Endothelial cell of umbilical vein (primary cell): ENCODE measurements at regions not wholly inside any gene's neighbourhood (a gene's known extent, or its start where the extent isn't known, plus 50 kb on each side); places are given as distances from the start of the nearest gene placed in this dataset.

Experiments used
- BruUV-seq: library from RNA; stranded (reverse); fragments of 400-500 nt; replicated peaks from 2 replicates; lab custom pipeline; 2021; lab: Mats Ljungman, UMichigan
- CTCF ChIA-PET: fragments of 300-600, 350-600 bp; sonication (Branson Sonifier 250); formaldehyde crosslinking; loops from one replicate; lab custom pipeline; 2021; ENCODE audit warnings: antibody characterized with exemption, inconsistent platforms; lab: Charles Lee
- POLR2A ChIA-PET: fragments of 300-600, 350-600 bp; sonication (Branson Sonifier 250); formaldehyde crosslinking; loops from one replicate; lab custom pipeline; 2021; ENCODE audit warnings: antibody characterized with exemption, inconsistent platforms; lab: Charles Lee
- DNase-seq: peaks from one replicate; pipeline ENCODE4 v3.0.0-alpha.2; 2011; ENCODE audit warnings: low read depth, low spot score
- FAIRE-seq: peaks from 2 replicates; lab custom pipeline; 2011; peaks lifted over from hg19 to GRCh38; lab: Jason Lieb, UNC
- H2AFZ ChIP-seq: 2 replicates; pipeline ENCODE4 v1.6.0; 2012; ENCODE audit warnings: low read depth, low read length, control low read depth, inconsistent platforms
- H3K27ac ChIP-seq: 2 replicates; pipeline ENCODE4 v1.5.1; 2011; ENCODE audit warnings: low read depth, mild to moderate bottlenecking, control low read depth, low read length, moderate library complexity; ENCODE audit not compliant: insufficient read depth
- H3K27me3 ChIP-seq, 2 experiments: 2 replicates each; pipeline versions ENCODE4 v1.6.0 to v1.6.1; 2011; ENCODE audit warnings: low read length in 2 of 2, mixed read lengths in 1 of 2; ENCODE audit not compliant: control insufficient read depth in 2 of 2, insufficient read depth in 2 of 2
- H3K36me3 ChIP-seq, 2 experiments: 2 replicates in 1 of 2; 3 replicates in 1 of 2; pipeline ENCODE4 v1.5.1; 2011; ENCODE audit warnings: low read length in 2 of 2, mild to moderate bottlenecking in 1 of 2, moderate library complexity in 1 of 2; ENCODE audit not compliant: control insufficient read depth in 2 of 2, insufficient read depth in 2 of 2; ENCODE audit errors: extremely low read depth in 1 of 2
- H3K4me1 ChIP-seq: 3 replicates; pipeline ENCODE4 v1.5.1; 2011; ENCODE audit warnings: mild to moderate bottlenecking, low read length; ENCODE audit not compliant: control insufficient read depth, insufficient read depth; ENCODE audit errors: extremely low read depth
- H3K4me2 ChIP-seq: 2 replicates; pipeline ENCODE4 v1.6.1; 2011; ENCODE audit warnings: low read length, control low read depth, mixed read lengths; ENCODE audit not compliant: insufficient read depth
- H3K4me3 ChIP-seq, 3 experiments: fragments of 200-600 bp in 1 of 3; sonication (generic), shearing (Covaris generic) in 1 of 3; replicated peaks in 1 of 3; 2 replicates each; pipeline ENCODE4 v1.5.1; 2011 to 2016; ENCODE audit warnings: control low read depth in 3 of 3, low read length in 3 of 3, mild to moderate bottlenecking in 2 of 3, inconsistent platforms in 1 of 3, low read depth in 1 of 3, moderate library complexity in 1 of 3; ENCODE audit not compliant: insufficient read depth in 1 of 3
- H3K79me2 ChIP-seq: 2 replicates; pipeline ENCODE4 v1.6.0; 2012; ENCODE audit warnings: low read length, inconsistent platforms; ENCODE audit not compliant: control insufficient read depth, insufficient read depth
- H3K9ac ChIP-seq: replicated peaks from 2 replicates; pipeline ENCODE3; 2011; ENCODE audit warnings: low read length, control low read depth; ENCODE audit not compliant: insufficient read depth; ENCODE audit errors: extremely low read depth
- H3K9me1 ChIP-seq: replicated peaks from 3 replicates; pipeline ENCODE4 v1.6.0; 2011; ENCODE audit warnings: mild to moderate bottlenecking, low read length; ENCODE audit not compliant: control insufficient read depth, insufficient read depth; ENCODE audit errors: extremely low read depth
- H3K9me3 ChIP-seq: replicated peaks from 2 replicates; pipeline ENCODE4 v1.5.1; 2012; ENCODE audit warnings: low read length, inconsistent platforms; ENCODE audit not compliant: control insufficient read depth, insufficient read depth
- H4K20me1 ChIP-seq: replicated peaks from 2 replicates; pipeline ENCODE3; 2011; ENCODE audit warnings: mild to moderate bottlenecking, low read length; ENCODE audit not compliant: control insufficient read depth, insufficient read depth; ENCODE audit errors: extremely low read depth
- CTCF ChIP-seq, 2 donors: IDR thresholded peaks; 1 replicate in 1 of 2; 2 replicates in 1 of 2; pipeline ENCODE4 v1.5.1; 2011; ENCODE audit warnings: low read length in 2 of 2, mild to moderate bottlenecking in 2 of 2, moderate library complexity in 2 of 2, control low read depth in 1 of 2, inconsistent platforms in 1 of 2, low read depth in 1 of 2; ENCODE audit not compliant: insufficient read depth in 1 of 2; ENCODE audit errors: extremely low read depth in 1 of 2
- EZH2 ChIP-seq: IDR thresholded peaks from 2 replicates; pipeline ENCODE4 v1.6.1; 2012; ENCODE audit warnings: borderline replicate concordance, low read depth, mild to moderate bottlenecking, moderate library complexity, low read length, inconsistent platforms; ENCODE audit not compliant: severe bottlenecking
- FOS ChIP-seq: IDR thresholded peaks from 2 replicates; pipeline ENCODE4 v1.6.1; 2011; ENCODE audit warnings: mild to moderate bottlenecking, low read length, moderate library complexity, borderline replicate concordance; ENCODE audit not compliant: insufficient read depth
- GATA2 ChIP-seq: IDR thresholded peaks from 2 replicates; pipeline ENCODE4 v1.7.0; 2011; ENCODE audit warnings: low read depth, mild to moderate bottlenecking, moderate library complexity, mixed read lengths, low read length; ENCODE audit not compliant: insufficient read length, insufficient read depth
- JUN ChIP-seq: IDR thresholded peaks from 2 replicates; pipeline ENCODE4 v1.6.1; 2011; ENCODE audit warnings: borderline replicate concordance, low read depth; ENCODE audit not compliant: insufficient read length, insufficient read depth
- MAX ChIP-seq: IDR thresholded peaks from 2 replicates; pipeline ENCODE4 v1.6.1; 2011; ENCODE audit not compliant: insufficient read depth, insufficient read length
- MYC ChIP-seq: IDR thresholded peaks from one replicate; pipeline ENCODE4 v1.6.1; 2011; ENCODE audit warnings: mild to moderate bottlenecking, low read depth, low read length
- POLR2A ChIP-seq: IDR thresholded peaks from 2 replicates; pipeline ENCODE4 v1.6.1; 2012; ENCODE audit warnings: low read depth, mild to moderate bottlenecking, control low read depth, low read length
- POLR2AphosphoS5 ChIP-seq: IDR thresholded peaks from 2 replicates; pipeline ENCODE4 v1.6.1; 2012; ENCODE audit warnings: low read depth, mild to moderate bottlenecking, control low read depth, low read length, moderate library complexity; ENCODE audit not compliant: insufficient read depth
- dilution Hi-C: fragments of 300-500 bp; cut with MboI; formaldehyde crosslinking; loops from one replicate; pipeline ENCODE4 v1.15.0; 2019; ENCODE audit warnings: low sequenced_read_pairs; ENCODE audit not compliant: extremely low pct_ligation_motif_present
- intact Hi-C: fragments of 100-400 bp; cut with micrococcal nuclease; formaldehyde crosslinking; loops from one replicate; pipeline ENCODE4 v1.10.0; 2022

DNA sequence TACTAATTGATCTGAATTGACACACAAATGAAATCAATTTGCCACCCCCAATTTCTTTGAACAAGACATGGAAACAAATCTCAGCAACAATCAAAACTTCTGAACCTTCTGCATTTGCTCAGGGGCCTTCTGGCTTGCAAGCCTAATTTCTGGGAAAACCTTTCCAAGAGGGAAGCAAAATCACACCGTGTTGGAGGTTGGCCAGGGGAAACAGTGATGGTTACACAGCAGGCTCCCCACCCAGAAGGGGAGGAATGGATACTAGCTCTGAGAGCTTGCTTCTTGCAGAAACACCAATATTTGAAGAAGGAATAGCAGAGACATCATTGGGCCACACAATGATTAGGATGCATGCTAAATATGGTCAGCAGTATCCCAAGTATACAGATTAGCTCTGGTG is 488.6 kb upstream of the TRPC7 start:
- H4K20me1 ChIP-seq, result no peaks in the 10 kb centered on the region
- DNase-seq (no peak), FAIRE-seq (no peak)
- ChIA-PET CTCF (interaction anchor here (1.2 kb wide), 1 partner anchor 12 kb away, joined by 3 read pairs; no protein-coding TSS in a partner anchor), POLR2A (no interaction called here)
- BruUV-seq, result no TSS peak
- dilution Hi-C loops (no loop called here), intact Hi-C loops (no loop called here)
- H3K4me2 ChIP-seq, result no peak overlapping the region
- H2AFZ ChIP-seq, result no peak overlapping the region
- H3K79me2 ChIP-seq, result no peaks in the 10 kb centered on the region
- H3K9me1 ChIP-seq, result no peaks in the 10 kb centered on the region
- H3K9ac ChIP-seq, result no peak overlapping the region
- no peak overlapping the region for H3K4me3 ChIP-seq
- TF ChIP-seq POLR2A (no peak), POLR2AphosphoS5 (no peak), GATA2 (no peak), MAX (no peak), JUN (no peak), EZH2 (no peak)
- H3K9me3 ChIP-seq, result no peaks in the 10 kb centered on the region
- H3K27me3 ChIP-seq, result peaks cover 2 to 10% of the 10 kb centered on the region in 2 experiments
- no peaks in the 10 kb centered on the region for H3K4me1 ChIP-seq
- no peaks in the 10 kb centered on the region for H3K36me3 ChIP-seq
- no peak overlapping the region for H3K27ac ChIP-seq

DNA sequence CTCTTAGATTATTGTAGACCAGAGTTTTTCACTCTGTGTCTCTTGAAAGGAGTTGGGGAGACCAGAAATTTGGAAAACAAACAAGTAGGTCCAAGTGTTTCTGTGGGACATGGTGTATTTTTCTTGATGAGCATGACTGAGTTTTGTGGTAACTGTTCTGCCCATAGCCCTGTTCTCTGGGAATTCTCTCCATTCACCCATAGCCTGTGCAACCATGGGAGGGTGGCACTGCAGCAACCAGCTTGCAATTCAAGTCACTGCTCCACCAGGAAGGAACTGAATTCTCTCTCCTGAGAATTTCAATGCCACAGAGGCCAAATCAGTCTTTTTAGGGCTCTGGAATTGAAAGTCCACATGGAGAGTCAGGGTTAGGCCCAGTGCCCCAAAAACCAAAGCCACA is 475.3 kb upstream of the TRPC7 start:
- H3K36me3 ChIP-seq, result no peaks in the 10 kb centered on the region
- FAIRE-seq (no peak), DNase-seq (no peak)
- H3K9me3 ChIP-seq, result no peaks in the 10 kb centered on the region
- intact Hi-C loops (no loop called here), dilution Hi-C loops (no loop called here)
- TF ChIP-seq FOS (no peak), GATA2 (no peak), EZH2 (no peak), JUN (no peak), CTCF (IDR thresholded peaks at IDR 0.05; ENCODE audit: extremely low read depth in 1 of 2, insufficient read depth in 1 of 2, low read depth in 1 of 2, low read length in 2 of 2) (no peak), POLR2AphosphoS5 (no peak), MYC (no peak), MAX (no peak), POLR2A (no peak)
- no peak overlapping the region for H3K9ac ChIP-seq
- ChIA-PET CTCF (no interaction called here), POLR2A (no interaction called here)
- no peak overlapping the region for H2AFZ ChIP-seq
- no peak overlapping the region for H3K4me2 ChIP-seq
- no peak overlapping the region for H3K27ac ChIP-seq
- peaks cover 5 to 14% of the 10 kb centered on the region in 2 experiments for H3K27me3 ChIP-seq
- no peaks in the 10 kb centered on the region for H3K79me2 ChIP-seq
- no TSS peak for BruUV-seq
- H3K4me3 ChIP-seq, result no peak overlapping the region
- H3K9me1 ChIP-seq, result no peaks in the 10 kb centered on the region
- no peaks in the 10 kb centered on the region for H3K4me1 ChIP-seq
- no peaks in the 10 kb centered on the region for H4K20me1 ChIP-seq
